GM21381 (cell line): ENCODE measurements at regions not wholly inside any gene's neighbourhood (a gene's known extent, or its start where the extent isn't known, plus 50 kb on each side); places are given as distances from the start of the nearest gene placed in this dataset.

Experiments
- ATAC-seq: cut with Tn5 transposase; IDR thresholded peaks from one replicate; pipeline ENCODE4 v1.9.1; 2021; ENCODE audit warnings: mild to moderate bottlenecking, moderate library complexity; ENCODE audit not compliant: unreplicated experiment

GRCh38 chr11:91822805-91823204 is 401.8 kb upstream of the FAT3 start:
- ATAC-seq: no peak

GRCh38 chr11:91820709-91821108 is 403.9 kb upstream of the FAT3 start:
- no peak for ATAC-seq

DNA sequence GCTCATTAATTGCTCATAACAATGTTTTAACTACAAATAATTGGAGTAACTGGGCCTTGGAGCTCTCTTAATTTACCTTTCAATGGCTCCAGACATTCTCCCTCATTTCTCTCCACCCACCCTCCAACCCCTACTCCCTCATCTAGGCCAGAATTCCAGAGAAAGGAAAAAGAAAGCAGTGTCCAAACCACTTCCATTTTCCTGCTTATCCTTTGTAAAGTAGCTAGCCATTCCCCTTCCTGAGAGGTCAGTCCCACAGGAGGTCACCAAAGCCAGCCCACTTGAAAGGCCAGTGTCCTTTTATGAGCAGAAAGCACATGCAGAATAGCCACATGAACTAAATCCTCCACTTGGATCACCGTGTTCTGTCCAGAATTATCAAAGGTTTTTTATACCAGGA is 404.8 kb upstream of the FAT3 start:
- no peak for ATAC-seq

DNA sequence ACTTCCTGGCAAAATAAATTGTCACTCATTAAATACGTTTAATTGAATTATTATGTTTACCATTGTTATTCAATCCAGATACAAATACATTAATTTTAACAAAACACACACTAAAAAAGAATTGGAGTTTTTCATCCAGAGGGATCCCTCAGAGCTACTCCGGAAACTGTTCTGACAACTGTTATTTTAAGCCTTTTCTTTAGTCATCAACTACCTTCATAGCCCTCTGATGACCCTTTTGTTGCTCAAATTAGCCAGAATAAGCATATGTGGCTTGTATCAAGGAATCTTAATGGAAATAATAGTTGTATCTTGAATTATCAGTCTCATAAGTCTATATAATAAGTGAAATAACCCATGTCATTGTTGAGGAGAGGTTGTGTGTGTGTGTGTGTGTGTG is 405.4 kb upstream of the FAT3 start:
- ATAC-seq: no peak

GRCh38 chr11:91817996-91818395 is 406.6 kb upstream of the FAT3 start:
- ATAC-seq: no peak

- ATAC-seq: no peak
Observed at GRCh38 chr11:91813263-91813662, 411.4 kb upstream of the FAT3 start.

GRCh38 chr11:91810871-91811270 is 413.7 kb upstream of the FAT3 start:
- no peak for ATAC-seq

GRCh38 chr11:91805293-91805692 is 419.3 kb upstream of the FAT3 start:
- ATAC-seq: no peak

DNA sequence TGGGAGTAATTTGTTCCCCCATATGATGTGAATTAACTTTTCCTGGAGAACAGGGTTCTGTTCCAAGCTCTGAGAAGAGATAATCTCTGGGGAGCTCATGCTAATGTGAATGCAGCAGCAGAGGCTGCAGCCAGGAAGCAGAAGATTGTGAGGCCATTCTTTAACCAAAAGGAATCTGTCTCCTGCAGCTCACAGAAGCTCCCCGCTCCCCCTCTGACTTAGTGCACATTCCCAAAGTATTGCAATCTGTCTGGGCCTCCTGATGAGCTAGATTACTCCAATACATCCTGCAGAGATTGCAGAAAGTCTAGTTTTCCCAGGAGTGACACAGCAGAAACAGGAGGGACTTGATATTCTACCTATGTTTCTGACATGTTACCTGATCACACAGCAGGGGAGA is 420.6 kb upstream of the FAT3 start:
- ATAC-seq: no peak

DNA sequence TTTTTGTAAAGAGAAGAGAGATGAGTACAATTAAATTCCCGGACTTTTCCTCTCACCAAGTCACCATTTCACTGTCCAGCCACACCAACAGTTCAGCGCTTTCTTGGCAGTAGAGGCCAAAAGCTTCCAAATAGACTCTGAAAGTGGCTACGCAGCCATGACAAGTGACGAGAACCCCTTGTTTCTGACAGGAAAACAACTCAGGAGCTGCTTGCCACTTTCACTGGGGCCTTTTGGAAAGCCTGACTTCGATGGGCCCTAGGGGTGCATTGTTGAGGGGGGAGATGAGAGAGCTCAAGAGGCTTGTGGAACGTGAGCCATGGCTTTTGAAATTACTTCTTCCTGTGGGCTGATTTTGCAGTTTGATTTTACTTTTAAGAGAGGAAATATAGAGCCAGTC is 422.1 kb upstream of the FAT3 start:
- ATAC-seq: no peak

DNA sequence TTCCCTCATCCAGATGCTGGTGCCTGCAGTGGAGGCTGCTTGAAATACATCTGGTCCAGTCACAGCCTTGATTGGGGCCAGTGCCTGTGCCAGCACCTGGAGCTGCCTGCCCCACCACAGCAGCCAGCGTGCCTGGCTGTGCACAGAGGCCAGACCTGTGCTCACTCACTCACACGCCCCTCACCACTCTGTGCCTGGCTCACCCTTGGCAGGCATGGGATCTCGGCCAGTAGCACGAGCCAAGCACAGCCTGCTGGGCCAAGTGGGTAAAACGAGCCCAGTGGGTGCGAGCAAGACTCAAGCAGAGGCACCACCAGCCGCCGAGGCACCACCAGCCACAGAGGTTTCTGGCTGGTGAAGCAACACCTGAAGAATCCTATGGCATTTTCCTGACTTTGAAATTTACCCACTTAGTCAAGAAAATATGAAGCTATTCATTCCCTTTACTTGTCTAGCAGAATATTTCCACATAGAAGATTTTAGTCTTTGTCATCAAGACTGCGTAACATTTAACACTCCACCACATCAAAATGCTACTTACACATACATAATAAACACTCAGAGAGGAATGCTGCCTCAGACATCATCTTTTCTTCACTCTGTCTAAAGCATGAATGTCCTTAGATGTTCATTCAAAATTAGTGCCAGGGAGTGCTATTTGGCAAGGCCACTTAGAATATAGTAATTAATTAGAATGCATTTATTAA is 424.3 kb upstream of the FAT3 start:
- no peak for ATAC-seq

- ATAC-seq: no peak
Observed at GRCh38 chr11:91798240-91798639, 426.4 kb upstream of the FAT3 start.

DNA sequence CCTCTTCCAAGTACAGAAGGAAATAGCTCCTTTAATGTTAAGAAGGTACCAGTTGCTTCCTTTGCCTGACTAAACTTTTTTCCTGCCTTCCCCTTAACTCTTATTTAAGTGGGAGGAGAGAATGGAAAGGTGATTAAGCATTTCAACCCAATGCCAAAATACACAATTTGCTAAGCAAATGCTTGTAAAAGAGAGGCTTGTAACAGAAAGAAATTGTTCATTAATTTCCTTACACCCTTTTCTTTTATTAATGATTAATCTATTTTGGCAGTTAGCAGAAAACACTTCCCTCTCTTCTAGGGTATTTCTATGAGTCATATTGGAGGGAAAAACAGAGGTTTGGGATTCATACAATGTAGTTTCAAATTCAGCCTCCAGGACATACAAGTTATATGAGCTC is 427.6 kb upstream of the FAT3 start:
- ATAC-seq: no peak

GRCh38 chr11:91795139-91795887 is 429.3 kb upstream of the FAT3 start:
- ATAC-seq: no peak

DNA sequence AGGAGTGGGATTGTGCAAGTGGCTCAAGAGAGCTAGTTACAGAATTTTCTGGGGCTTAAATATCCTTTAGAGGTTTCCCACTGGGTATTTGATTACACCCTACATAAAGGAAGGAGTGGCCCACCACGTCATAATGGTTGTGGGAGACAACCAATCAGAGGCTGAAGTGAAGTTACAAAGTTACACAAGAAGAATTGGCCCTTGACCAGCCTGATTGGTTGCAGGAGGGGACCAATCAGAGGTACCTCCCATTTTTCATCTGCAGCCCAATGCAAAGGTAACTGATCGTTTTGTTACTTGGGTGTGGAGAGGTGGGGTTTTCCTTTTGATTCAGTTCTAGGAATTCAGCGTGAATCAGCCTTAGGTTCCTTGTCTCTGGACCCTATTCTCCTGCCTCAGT is 430.5 kb upstream of the FAT3 start:
- ATAC-seq: no peak

DNA sequence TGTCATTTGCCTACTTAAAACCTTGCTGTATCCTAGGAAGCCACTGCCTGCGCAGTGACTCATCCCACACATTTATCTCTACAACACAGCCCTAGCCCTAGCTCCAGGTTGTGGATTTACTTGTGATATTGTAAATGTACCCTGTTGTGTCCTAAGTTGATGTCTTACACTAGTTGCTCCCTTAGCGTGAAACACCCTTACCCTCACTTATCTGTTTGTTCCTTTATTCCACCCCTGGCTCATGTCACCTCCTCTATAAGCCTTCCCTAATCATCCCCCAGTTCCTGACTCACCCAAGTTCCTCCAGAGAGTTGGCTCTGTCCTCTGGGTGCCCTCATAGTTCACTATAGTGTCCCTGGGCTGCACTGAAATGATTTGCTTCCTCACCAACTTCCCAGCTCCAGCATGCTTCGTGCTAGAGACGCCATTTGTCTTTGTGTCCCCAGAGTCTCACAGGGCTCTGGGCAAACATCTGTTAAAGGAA is 431.8 kb upstream of the FAT3 start:
- ATAC-seq: no peak

DNA sequence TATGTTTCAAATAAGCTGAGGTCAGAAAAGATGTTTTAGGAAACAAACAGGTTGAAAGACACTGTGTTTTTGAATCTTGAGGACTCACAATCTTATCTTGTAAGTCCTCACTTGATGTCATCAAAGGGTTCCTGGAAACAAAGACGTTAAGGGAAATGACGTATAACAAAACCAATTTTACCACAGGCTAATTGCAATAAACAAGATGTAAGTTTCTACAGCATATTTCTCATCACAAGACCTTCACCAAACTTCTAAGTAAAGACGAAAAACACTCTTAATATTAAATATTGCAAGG is 433.5 kb upstream of the FAT3 start:
- ATAC-seq: no peak

- ATAC-seq: no peak
Observed at GRCh38 chr11:91790346-91791170, 434.1 kb upstream of the FAT3 start.

- no peak for ATAC-seq
Observed at GRCh38 chr11:91788764-91789163, 435.9 kb upstream of the FAT3 start.

- ATAC-seq: no peak
Observed at GRCh38 chr11:91786097-91786496, 438.5 kb upstream of the FAT3 start.

GRCh38 chr11:91783173-91783572 is 441.4 kb upstream of the FAT3 start:
- ATAC-seq: no peak

DNA sequence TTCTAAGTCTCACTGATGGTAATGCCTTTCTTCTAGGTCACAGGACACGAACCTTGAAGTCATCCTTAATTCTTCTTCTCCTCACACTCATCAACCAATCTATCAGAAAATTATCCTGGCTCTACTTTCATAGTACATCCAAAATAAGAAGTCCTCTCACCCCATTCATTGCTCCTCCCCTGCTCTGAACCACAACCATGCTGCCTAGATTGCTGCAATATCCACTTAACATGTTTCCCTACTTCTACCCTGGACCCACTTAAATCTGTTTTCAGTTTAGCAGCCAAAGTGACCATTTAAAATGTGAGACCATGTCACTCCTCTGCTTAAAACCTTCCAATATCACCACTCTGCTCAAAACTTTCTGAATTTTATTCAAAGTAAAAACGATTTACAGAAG is 445.9 kb upstream of the FAT3 start:
- no peak for ATAC-seq
